B cell (primary cell): ENCODE measurements at regions not wholly inside any gene's neighbourhood (a gene's known extent, or its start where the extent isn't known, plus 50 kb on each side); places are given as distances from the start of the nearest gene placed in this dataset.

Source experiments
- ATAC-seq: fragments of 200-7000 bp; cut with Tn5 transposase; one replicate; pipeline ENCODE4 v1.10.0; 2021; ENCODE audit warnings: low read depth, mild to moderate bottlenecking, moderate number of reproducible peaks, moderate library complexity
- CTCF ChIA-PET: fragments of 350-600 bp; sonication (Branson Sonifier 250); formaldehyde crosslinking; loops from one replicate; lab custom pipeline; 2021; ENCODE audit warnings: antibody characterized with exemption, inconsistent platforms; lab: Charles Lee
- POLR2A ChIA-PET: fragments of 350-600 bp; sonication (Branson Sonifier 250); formaldehyde crosslinking; loops from one replicate; lab custom pipeline; 2021; ENCODE audit warnings: antibody characterized with exemption; lab: Charles Lee
- DNase-seq: peaks from one replicate; pipeline ENCODE4 v3.0.0; 2013
- H2AFZ ChIP-seq: 2 replicates; pipeline ENCODE4 v1.6.1; 2012; ENCODE audit warnings: mild to moderate bottlenecking, low read depth, low read length; ENCODE audit not compliant: insufficient read depth, poor library complexity, severe bottlenecking
- H3K27ac ChIP-seq, 2 donors: 1 replicate in 1 of 2; 2 replicates in 1 of 2; pipeline ENCODE4 v1.5.1; 2012 to 2013; ENCODE audit warnings: low read length in 2 of 2, mild to moderate bottlenecking in 2 of 2, moderate library complexity in 1 of 2
- H3K27me3 ChIP-seq, 4 experiments: fragments of 200-600 bp in 1 of 4; sonication (generic) in 1 of 4; replicated peaks in 1 of 4; 1 replicate in 2 of 4; 2 replicates in 2 of 4; pipeline versions ENCODE4 v1.6.1 to v1.7.0; 2013 to 2016; ENCODE audit warnings: low read length in 3 of 4, mild to moderate bottlenecking in 2 of 4, mixed read lengths in 1 of 4, moderate library complexity in 1 of 4; ENCODE audit not compliant: insufficient read depth in 4 of 4, control insufficient read depth in 3 of 4; ENCODE audit errors: control extremely low read depth in 1 of 4
- H3K36me3 ChIP-seq, 2 experiments: replicated peaks in 1 of 2; 1 replicate in 1 of 2; 2 replicates in 1 of 2; pipeline versions ENCODE4 v1.6.1 to v1.7.1; 2013; ENCODE audit warnings: low read length in 1 of 2; ENCODE audit not compliant: insufficient read depth in 2 of 2, control insufficient read depth in 1 of 2; ENCODE audit errors: control extremely low read depth in 1 of 2, extremely low read depth in 1 of 2
- H3K4me1 ChIP-seq, 2 donors: fragments of 200-600 bp in 1 of 2; sonication (generic) in 1 of 2; 1 replicate in 1 of 2; 2 replicates in 1 of 2; pipeline versions ENCODE4 v1.5.1 to v1.6.1; 2013 to 2017; ENCODE audit warnings: low read length in 2 of 2; ENCODE audit not compliant: control insufficient read depth in 2 of 2, insufficient read depth in 2 of 2
- H3K4me2 ChIP-seq: replicated peaks from 2 replicates; pipeline ENCODE3; 2012; ENCODE audit warnings: mild to moderate bottlenecking, low read depth, low read length; ENCODE audit not compliant: poor library complexity, severe bottlenecking
- H3K4me3 ChIP-seq, 5 experiments: fragments of 200-600 bp in 1 of 5; sonication (generic) in 1 of 5; 1 replicate in 3 of 5; 2 replicates in 2 of 5; pipeline versions ENCODE4 v1.5.1 to v1.7.0; 2011 to 2016; ENCODE audit warnings: low read length in 4 of 5, mild to moderate bottlenecking in 4 of 5, low read depth in 2 of 5, control low read depth in 1 of 5, moderate library complexity in 1 of 5; ENCODE audit not compliant: insufficient read depth in 1 of 5; ENCODE audit errors: control extremely low read depth in 1 of 5, extremely low read depth in 1 of 5
- H3K79me2 ChIP-seq: fragments of 200-600 bp; sonication (generic); one replicate; pipeline ENCODE4 v1.6.0; 2016; ENCODE audit warnings: low read length; ENCODE audit not compliant: control insufficient read depth, insufficient read depth
- H3K9ac ChIP-seq: fragments of 200-600 bp; sonication (generic); 2 replicates; pipeline ENCODE4 v1.6.1; 2017; ENCODE audit warnings: mild to moderate bottlenecking, low read length, moderate library complexity
- H3K9me3 ChIP-seq, 3 donors: one replicate each; pipeline versions ENCODE4 v1.6.1 to v1.7.1; 2013; ENCODE audit warnings: low read length in 2 of 3; ENCODE audit not compliant: control insufficient read depth in 2 of 3, insufficient read depth in 1 of 3; ENCODE audit errors: control extremely low read depth in 1 of 3
- H4K20me1 ChIP-seq: 2 replicates; pipeline ENCODE4 v1.6.0; 2012; ENCODE audit warnings: mild to moderate bottlenecking, low read length; ENCODE audit not compliant: insufficient read depth, control insufficient read depth, poor library complexity, severe bottlenecking
- H3K27ac Mint-ChIP-seq: one replicate; pipeline ENCODE4 v1.8.0; 2021; ENCODE audit warnings: mixed read lengths
- H3K27me3 Mint-ChIP-seq: one replicate; pipeline ENCODE4 v1.8.0; 2021; ENCODE audit warnings: mixed read lengths
- H3K4me1 Mint-ChIP-seq: one replicate; pipeline ENCODE4 v1.8.0; 2021; ENCODE audit warnings: mixed read lengths
- H3K4me3 Mint-ChIP-seq: one replicate; pipeline ENCODE4 v1.8.0; 2021; ENCODE audit warnings: mixed read lengths
- H3K9me3 Mint-ChIP-seq: one replicate; pipeline ENCODE4 v1.8.0; 2022; ENCODE audit warnings: mixed read lengths; ENCODE audit not compliant: insufficient read depth
- EZH2 ChIP-seq: IDR thresholded peaks from 2 replicates; pipeline ENCODE4 v1.6.1; 2012; ENCODE audit warnings: borderline replicate concordance, low read depth, mild to moderate bottlenecking, moderate library complexity, low read length; ENCODE audit not compliant: insufficient read depth, poor library complexity, severe bottlenecking
- WGBS: methylation state at CpG from one replicate; pipeline ENCODE4 v1.1.5; 2013; ENCODE audit warnings: missing lambda C conversion rate; ENCODE audit not compliant: insufficient coverage; 5-methylcytosine and 5-hydroxymethylcytosine counted together
- intact Hi-C: fragments of 100-400 bp; cut with micrococcal nuclease; formaldehyde crosslinking; loops from one replicate; pipeline ENCODE4 v1.10.0; 2022
- TF ChIP-seq, protein P1 (sequence below): fragments of 200-600 bp; IDR thresholded peaks from one replicate; pipeline ENCODE4 v1.8.0; 2022; ENCODE audit warnings: antibody characterized with exemption, mild to moderate bottlenecking

DNA sequence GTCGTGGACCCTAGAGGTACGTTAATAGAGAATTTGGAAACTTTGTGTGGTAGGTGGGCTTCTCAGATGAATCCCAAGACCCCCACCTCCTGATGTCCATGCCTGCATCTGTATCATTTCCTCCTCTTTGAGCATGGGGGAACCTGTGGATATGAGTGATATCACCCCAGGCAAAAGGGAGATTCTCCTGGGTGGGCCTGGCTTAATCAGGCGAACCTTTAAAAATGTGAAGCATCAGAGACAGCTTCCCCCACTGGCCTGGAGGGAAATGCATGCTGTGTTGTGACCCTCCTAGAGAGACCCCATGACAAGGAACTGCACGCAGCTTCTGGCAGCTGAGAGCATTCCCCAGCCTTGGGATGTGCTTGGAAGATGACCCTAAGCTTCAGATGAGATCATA is 180.9 kb downstream of the MBOAT1 start:
- no peak overlapping the region for H3K9ac ChIP-seq
- H3K9me3 ChIP-seq, result peaks cover 0 to 8% (median 0%) of the 10 kb centered on the region in 3 donors
- no peak overlapping the region for H3K4me2 ChIP-seq
- peaks cover 14% of the 10 kb centered on the region for H3K27me3 Mint-ChIP-seq
- DNase-seq (no peak), ATAC-seq (no peak)
- TF ChIP-seq EZH2, result no peak
- TF ChIP-seq, protein P1, sequence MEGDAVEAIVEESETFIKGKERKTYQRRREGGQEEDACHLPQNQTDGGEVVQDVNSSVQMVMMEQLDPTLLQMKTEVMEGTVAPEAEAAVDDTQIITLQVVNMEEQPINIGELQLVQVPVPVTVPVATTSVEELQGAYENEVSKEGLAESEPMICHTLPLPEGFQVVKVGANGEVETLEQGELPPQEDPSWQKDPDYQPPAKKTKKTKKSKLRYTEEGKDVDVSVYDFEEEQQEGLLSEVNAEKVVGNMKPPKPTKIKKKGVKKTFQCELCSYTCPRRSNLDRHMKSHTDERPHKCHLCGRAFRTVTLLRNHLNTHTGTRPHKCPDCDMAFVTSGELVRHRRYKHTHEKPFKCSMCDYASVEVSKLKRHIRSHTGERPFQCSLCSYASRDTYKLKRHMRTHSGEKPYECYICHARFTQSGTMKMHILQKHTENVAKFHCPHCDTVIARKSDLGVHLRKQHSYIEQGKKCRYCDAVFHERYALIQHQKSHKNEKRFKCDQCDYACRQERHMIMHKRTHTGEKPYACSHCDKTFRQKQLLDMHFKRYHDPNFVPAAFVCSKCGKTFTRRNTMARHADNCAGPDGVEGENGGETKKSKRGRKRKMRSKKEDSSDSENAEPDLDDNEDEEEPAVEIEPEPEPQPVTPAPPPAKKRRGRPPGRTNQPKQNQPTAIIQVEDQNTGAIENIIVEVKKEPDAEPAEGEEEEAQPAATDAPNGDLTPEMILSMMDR, result no peak
- no peak overlapping the region for H3K27ac Mint-ChIP-seq
- H3K4me3 Mint-ChIP-seq, result no peak overlapping the region
- no peak overlapping the region for H2AFZ ChIP-seq
- H3K9me3 Mint-ChIP-seq, result no peaks in the 10 kb centered on the region
- H3K4me1 ChIP-seq, result no peaks in the 10 kb centered on the region
- no peaks in the 10 kb centered on the region for H4K20me1 ChIP-seq
- intact Hi-C loops, result no loop called here
- POLR2A ChIA-PET, result no interaction called here
- H3K36me3 ChIP-seq, result no peaks in the 10 kb centered on the region
- H3K4me1 Mint-ChIP-seq, result no peaks in the 10 kb centered on the region
- whole genome bisulfite sequencing, result 89% methylated on average over 1 of the region's 4 CpGs
- H3K4me3 ChIP-seq, result no peak overlapping the region
- H3K27ac ChIP-seq, result no peak overlapping the region
- no peaks in the 10 kb centered on the region for H3K79me2 ChIP-seq
- CTCF ChIA-PET, result no interaction called here
- peaks cover 0 to 6% (median 0%) of the 10 kb centered on the region in 4 experiments for H3K27me3 ChIP-seq

DNA sequence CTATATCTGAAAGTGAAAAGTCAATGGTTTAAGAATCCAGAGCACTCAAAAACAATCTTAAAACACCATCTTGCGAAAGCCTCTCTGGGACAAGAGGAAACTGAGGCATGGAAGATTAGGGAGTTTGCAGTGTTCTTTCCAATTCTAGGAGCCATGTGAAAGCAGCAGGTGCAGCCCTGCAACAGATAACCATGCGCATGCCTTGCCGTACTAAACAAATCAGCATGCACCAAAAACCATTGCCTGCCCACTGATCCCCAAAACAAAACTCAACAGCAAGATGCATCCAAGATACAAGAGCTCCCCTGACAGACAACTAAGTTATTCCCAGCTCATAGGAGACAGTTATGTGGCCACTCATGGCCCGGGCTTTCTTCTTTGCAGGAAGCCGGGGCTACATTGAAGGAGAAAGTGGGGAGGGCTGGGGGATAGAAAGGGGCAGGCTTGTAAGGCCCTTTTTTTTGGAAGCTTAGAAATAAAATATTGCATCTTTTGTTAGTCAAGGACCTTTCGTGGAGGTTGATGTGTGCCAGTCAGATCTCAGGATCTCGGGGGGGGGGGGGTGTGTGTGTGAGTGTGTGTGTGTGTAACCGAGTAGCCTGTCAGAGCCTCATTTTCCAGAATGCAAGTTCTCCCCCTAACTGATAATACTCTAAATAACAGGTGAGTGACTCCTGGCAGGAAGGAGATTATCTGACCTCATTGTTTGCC is 178.4 kb downstream of the MBOAT1 start:
- no peak for TF ChIP-seq EZH2
- TF ChIP-seq, protein P1, result no peak

More for the DNA sequence above, 178.4 kb downstream of the MBOAT1 start:
- H3K27me3 Mint-ChIP-seq, result no peaks in the 10 kb centered on the region
- H3K9me3 Mint-ChIP-seq, result no peaks in the 10 kb centered on the region
- Histone ChIP-seq H3K36me3 (no peaks in the 10 kb centered on the region), H3K9me3 (peaks cover 0 to 8% (median 0%) of the 10 kb centered on the region in 3 donors), H3K27me3 (peaks cover 0 to 6% (median 0%) of the 10 kb centered on the region in 4 experiments), H3K9ac (no peak overlapping the region), H2AFZ (no peak overlapping the region), H3K27ac (no peak overlapping the region), H3K4me3 (no peak overlapping the region), H3K79me2 (no peaks in the 10 kb centered on the region), H3K4me1 (no peaks in the 10 kb centered on the region), H3K4me2 (no peak overlapping the region), H4K20me1 (no peaks in the 10 kb centered on the region)
- CTCF ChIA-PET, result no interaction called here
- intact Hi-C loops, result no loop called here
- ATAC-seq (no peak), DNase-seq (no peak)
- POLR2A ChIA-PET, result no interaction called here
- no peak overlapping the region for H3K27ac Mint-ChIP-seq
- no peaks in the 10 kb centered on the region for H3K4me1 Mint-ChIP-seq
- H3K4me3 Mint-ChIP-seq, result no peak overlapping the region
- 59% methylated on average over 2 of the region's 8 CpGs for WGBS
